H9 (cell line): ENCODE measurements at regions not wholly inside any gene's neighbourhood (a gene's known extent, or its start where the extent isn't known, plus 50 kb on each side); places are given as distances from the start of the nearest gene placed in this dataset.

Source experiments
- DNase-seq: peaks from one replicate; pipeline ENCODE4 v3.0.0-alpha.2; 2017
- H2AFZ ChIP-seq: one replicate; pipeline ENCODE4 v1.6.1; 2013; ENCODE audit warnings: mild to moderate bottlenecking, low read length, control low read depth, moderate library complexity
- H2AK5ac ChIP-seq: 2 replicates; pipeline ENCODE4 v1.6.1; 2013; ENCODE audit warnings: low read length, control low read depth, mixed read lengths; ENCODE audit not compliant: insufficient read length
- H2BK120ac ChIP-seq: one replicate; pipeline ENCODE4 v1.6.1; 2013; ENCODE audit warnings: low read depth, mild to moderate bottlenecking, low read length, control low read depth, inconsistent platforms; ENCODE audit not compliant: poor library complexity, severe bottlenecking
- H2BK12ac ChIP-seq: 2 replicates; pipeline ENCODE4 v1.6.1; 2013; ENCODE audit warnings: low read length, control low read depth, mixed read lengths, low read depth; ENCODE audit not compliant: insufficient read length
- H2BK15ac ChIP-seq: 2 replicates; pipeline ENCODE4 v1.6.1; 2013; ENCODE audit warnings: low read depth, low read length, control low read depth
- H2BK20ac ChIP-seq: one replicate; pipeline ENCODE4 v1.6.1; 2013; ENCODE audit warnings: low read depth, mild to moderate bottlenecking, low read length, control low read depth, inconsistent platforms; ENCODE audit not compliant: poor library complexity, severe bottlenecking
- H2BK5ac ChIP-seq: 2 replicates; pipeline ENCODE4 v1.6.1; 2013; ENCODE audit warnings: low read length, control low read depth, mixed read lengths; ENCODE audit not compliant: insufficient read length
- H3K14ac ChIP-seq: 2 replicates; pipeline ENCODE4 v1.6.1; 2013; ENCODE audit warnings: low read length, control low read depth; ENCODE audit not compliant: insufficient read depth
- H3K18ac ChIP-seq: 2 replicates; pipeline ENCODE4 v1.6.1; 2013; ENCODE audit warnings: low read depth, mild to moderate bottlenecking, mixed read lengths, low read length, control low read depth; ENCODE audit not compliant: insufficient read length
- H3K23ac ChIP-seq: 2 replicates; pipeline ENCODE4 v1.6.1; 2013; ENCODE audit warnings: low read length, control low read depth, mixed read lengths, low read depth; ENCODE audit not compliant: insufficient read length
- H3K23me2 ChIP-seq: 2 replicates; pipeline ENCODE4 v1.6.1; 2013; ENCODE audit warnings: low read depth, mild to moderate bottlenecking, mixed read lengths, low read length, control low read depth; ENCODE audit not compliant: insufficient read length, poor library complexity, severe bottlenecking
- H3K27ac ChIP-seq: 2 replicates; pipeline ENCODE4 v1.5.1; 2013; ENCODE audit warnings: low read length, control low read depth, mixed read lengths, low read depth; ENCODE audit not compliant: insufficient read length
- H3K27me3 ChIP-seq: 2 replicates; pipeline ENCODE4 v1.6.1; 2013; ENCODE audit warnings: low read length, control low read depth, inconsistent platforms; ENCODE audit not compliant: insufficient read depth
- H3K4ac ChIP-seq: 2 replicates; pipeline ENCODE4 v1.6.1; 2013; ENCODE audit warnings: low read depth, mild to moderate bottlenecking, control low read depth, inconsistent platforms, low read length, moderate library complexity
- H3K4me1 ChIP-seq: 2 replicates; pipeline ENCODE4 v1.6.1; 2013; ENCODE audit warnings: low read length, control low read depth, inconsistent platforms; ENCODE audit not compliant: insufficient read depth
- H3K4me2 ChIP-seq: 2 replicates; pipeline ENCODE4 v1.6.1; 2013; ENCODE audit warnings: low read length, control low read depth, mixed read lengths; ENCODE audit not compliant: insufficient read length, insufficient read depth
- H3K56ac ChIP-seq: 2 replicates; pipeline ENCODE4 v1.6.1; 2013; ENCODE audit warnings: low read depth, mild to moderate bottlenecking, mixed read lengths, low read length, control low read depth; ENCODE audit not compliant: insufficient read length
- H3K79me1 ChIP-seq: 2 replicates; pipeline ENCODE4 v1.6.1; 2013; ENCODE audit warnings: low read depth, mild to moderate bottlenecking, moderate library complexity, low read length, control low read depth, inconsistent platforms; ENCODE audit not compliant: insufficient read depth, poor library complexity, severe bottlenecking
- H3K79me2 ChIP-seq: 2 replicates; pipeline ENCODE4 v1.6.1; 2013; ENCODE audit warnings: low read length, control low read depth, inconsistent platforms; ENCODE audit not compliant: insufficient read depth
- H3K9ac ChIP-seq: 2 replicates; pipeline ENCODE4 v1.6.1; 2013; ENCODE audit warnings: low read length, control low read depth, mixed read lengths; ENCODE audit not compliant: insufficient read length; ENCODE audit errors: extremely low read depth
- H3K9me3 ChIP-seq: one replicate; pipeline ENCODE4 v1.6.1; 2013; ENCODE audit warnings: low read depth, low read length, inconsistent platforms; ENCODE audit not compliant: control insufficient read depth
- H3T11ph ChIP-seq: one replicate; pipeline ENCODE4 v1.6.1; 2013; ENCODE audit warnings: mild to moderate bottlenecking, low read length, control low read depth, inconsistent platforms
- H4K20me1 ChIP-seq: one replicate; pipeline ENCODE4 v1.6.1; 2013; ENCODE audit not compliant: control insufficient read depth, insufficient read length, insufficient read depth
- H4K5ac ChIP-seq: 2 replicates; pipeline ENCODE4 v1.6.1; 2013; ENCODE audit warnings: low read depth, mild to moderate bottlenecking, mixed read lengths, low read length, control low read depth; ENCODE audit not compliant: insufficient read length
- H4K8ac ChIP-seq: replicated peaks from 2 replicates; pipeline ENCODE4 v1.6.1; 2013; ENCODE audit warnings: low read length, control low read depth, mixed read lengths, low read depth; ENCODE audit not compliant: insufficient read length
- H4K91ac ChIP-seq: 2 replicates; pipeline ENCODE4 v1.6.1; 2013; ENCODE audit warnings: low read depth, mild to moderate bottlenecking, moderate library complexity, mixed read lengths, low read length, control low read depth; ENCODE audit not compliant: insufficient read length
- H3K27ac Mint-ChIP-seq, 3 experiments: 2 replicates in 2 of 3; 3 replicates in 1 of 3; pipeline ENCODE4 v1.8.0; 2020 to 2021; ENCODE audit warnings: mixed read lengths in 3 of 3, mild to moderate bottlenecking in 1 of 3, moderate library complexity in 1 of 3
- H3K27me3 Mint-ChIP-seq: 2 replicates; pipeline ENCODE4 v1.8.0; 2021; ENCODE audit warnings: low read depth, mild to moderate bottlenecking, moderate library complexity, mixed read lengths
- H3K36me3 Mint-ChIP-seq, 3 experiments: 2 replicates in 2 of 3; 3 replicates in 1 of 3; pipeline ENCODE4 v1.8.0; 2020 to 2021; ENCODE audit warnings: low read depth in 3 of 3, mixed read lengths in 3 of 3; ENCODE audit not compliant: insufficient read depth in 1 of 3
- H3K4me1 Mint-ChIP-seq, 2 experiments: 2 replicates each; pipeline ENCODE4 v1.8.0; 2020; ENCODE audit warnings: mixed read lengths in 2 of 2
- H3K4me3 Mint-ChIP-seq, 2 experiments: 2 replicates in 1 of 2; 3 replicates in 1 of 2; pipeline ENCODE4 v1.8.0; 2020 to 2021; ENCODE audit warnings: mild to moderate bottlenecking in 2 of 2, mixed read lengths in 2 of 2, moderate library complexity in 1 of 2
- H3K9me3 Mint-ChIP-seq, 2 experiments: 2 replicates in 1 of 2; 3 replicates in 1 of 2; pipeline ENCODE4 v1.8.0; 2020; ENCODE audit warnings: mild to moderate bottlenecking in 2 of 2, mixed read lengths in 2 of 2, moderate library complexity in 1 of 2
- WGBS: extraction: QIAGEN DNeasy Blood & Tissue Kit; methylation state at CpG from one replicate; pipeline ENCODE4 v1.1.7; 2013; ENCODE audit warnings: missing lambda C conversion rate, low lambda C conversion rate, mixed read lengths; ENCODE audit not compliant: insufficient read length; ENCODE audit errors: extremely low coverage; 5-methylcytosine and 5-hydroxymethylcytosine counted together
- TF ChIP-seq, protein P1 (sequence below): fragments of 200-600 bp; sonication (generic); conservative IDR thresholded peaks from 3 replicates; pipeline ENCODE4 v1.8.0; 2021; ENCODE audit warnings: antibody characterized with exemption, mild to moderate bottlenecking

DNA sequence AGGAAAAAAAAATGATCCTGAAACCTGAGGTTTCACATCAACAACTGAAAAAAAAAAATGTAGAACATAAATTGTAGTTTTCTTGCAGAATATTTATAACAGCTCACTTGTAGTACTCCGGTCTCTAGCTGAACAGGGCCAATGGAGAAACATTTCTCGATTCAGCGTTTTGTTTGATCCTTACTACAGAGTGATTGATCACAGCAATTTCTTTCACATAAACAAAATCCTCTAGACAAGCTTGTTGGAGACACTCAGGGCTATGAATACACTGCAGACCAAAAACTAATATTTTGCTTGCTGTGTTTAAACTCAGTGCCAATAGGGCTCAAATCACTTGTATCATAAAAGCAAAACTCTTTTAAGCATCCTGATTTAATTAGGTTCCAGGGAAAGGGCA, 127.0 kb upstream of the CNTN6 start:
- H3K18ac ChIP-seq: no peak overlapping the region
- H3T11ph ChIP-seq: no peak overlapping the region
- H3K9me3 ChIP-seq: no peaks in the 10 kb centered on the region
- H3K4ac ChIP-seq: no peak overlapping the region
- no peaks in the 10 kb centered on the region for H3K23me2 ChIP-seq
- no peak overlapping the region for H3K27ac ChIP-seq
- Mint-ChIP-seq H3K4me1 (no peaks in the 10 kb centered on the region), H3K4me3 (no peak overlapping the region), H3K9me3 (peaks cover 4 to 7% of the 10 kb centered on the region in 2 experiments), H3K27ac (no peak overlapping the region), H3K27me3 (no peaks in the 10 kb centered on the region), H3K36me3 (peaks cover 0 to 4% (median 0%) of the 10 kb centered on the region in 3 experiments; a peak in 3 of 7 replicates)
- no peak overlapping the region for H3K9ac ChIP-seq
- H2BK12ac ChIP-seq: no peak overlapping the region
- H2BK120ac ChIP-seq: no peak overlapping the region
- H2BK20ac ChIP-seq: no peak overlapping the region
- H3K27me3 ChIP-seq: no peaks in the 10 kb centered on the region
- H3K23ac ChIP-seq: no peak overlapping the region
- no peak overlapping the region for H2AFZ ChIP-seq
- H2BK15ac ChIP-seq: no peak overlapping the region
- H3K14ac ChIP-seq: no peak overlapping the region
- WGBS: no CpG with 5 or more reads among the region's 3 CpGs
- H3K4me2 ChIP-seq: no peak overlapping the region
- TF ChIP-seq, protein P1, sequence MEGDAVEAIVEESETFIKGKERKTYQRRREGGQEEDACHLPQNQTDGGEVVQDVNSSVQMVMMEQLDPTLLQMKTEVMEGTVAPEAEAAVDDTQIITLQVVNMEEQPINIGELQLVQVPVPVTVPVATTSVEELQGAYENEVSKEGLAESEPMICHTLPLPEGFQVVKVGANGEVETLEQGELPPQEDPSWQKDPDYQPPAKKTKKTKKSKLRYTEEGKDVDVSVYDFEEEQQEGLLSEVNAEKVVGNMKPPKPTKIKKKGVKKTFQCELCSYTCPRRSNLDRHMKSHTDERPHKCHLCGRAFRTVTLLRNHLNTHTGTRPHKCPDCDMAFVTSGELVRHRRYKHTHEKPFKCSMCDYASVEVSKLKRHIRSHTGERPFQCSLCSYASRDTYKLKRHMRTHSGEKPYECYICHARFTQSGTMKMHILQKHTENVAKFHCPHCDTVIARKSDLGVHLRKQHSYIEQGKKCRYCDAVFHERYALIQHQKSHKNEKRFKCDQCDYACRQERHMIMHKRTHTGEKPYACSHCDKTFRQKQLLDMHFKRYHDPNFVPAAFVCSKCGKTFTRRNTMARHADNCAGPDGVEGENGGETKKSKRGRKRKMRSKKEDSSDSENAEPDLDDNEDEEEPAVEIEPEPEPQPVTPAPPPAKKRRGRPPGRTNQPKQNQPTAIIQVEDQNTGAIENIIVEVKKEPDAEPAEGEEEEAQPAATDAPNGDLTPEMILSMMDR: no peak
- no peak overlapping the region for H4K91ac ChIP-seq
- H3K79me2 ChIP-seq: no peaks in the 10 kb centered on the region
- no peaks in the 10 kb centered on the region for H4K20me1 ChIP-seq
- no peak for DNase-seq
- H3K4me1 ChIP-seq: no peaks in the 10 kb centered on the region
- H2AK5ac ChIP-seq: no peak overlapping the region
- no peak overlapping the region for H4K8ac ChIP-seq
- H3K79me1 ChIP-seq: no peaks in the 10 kb centered on the region
- no peak overlapping the region for H4K5ac ChIP-seq
- no peak overlapping the region for H3K56ac ChIP-seq
- H2BK5ac ChIP-seq: no peak overlapping the region
